Left lung (tissue), 4 donors: ENCODE measurements at regions not wholly inside any gene's neighbourhood (a gene's known extent, or its start where the extent isn't known, plus 50 kb on each side); places are given as distances from the start of the nearest gene placed in this dataset.

Source experiments
- ATAC-seq: fragments of 200-7000 bp; cut with Tn5 transposase; one replicate; pipeline ENCODE4 v1.9.1; 2020; ENCODE audit warnings: moderate library complexity
- DNase-seq, 4 donors: peaks; one replicate each; pipeline ENCODE4 v3.0.0-alpha.2; 2013 to 2020
- H3K27ac ChIP-seq, 2 donors: fragments of 200-600 bp; sonication (generic) in 1 of 2; one replicate each; pipeline versions ENCODE4 v1.5.0 to v1.8.0; 2020 to 2021
- H3K27me3 ChIP-seq, 2 donors: fragments of 200-600 bp; sonication (generic) in 1 of 2; one replicate each; pipeline versions ENCODE4 v1.5.0 to v1.8.0; 2020 to 2021
- H3K36me3 ChIP-seq, 2 donors: fragments of 200-600 bp; sonication (generic) in 1 of 2; one replicate each; pipeline versions ENCODE4 v1.5.0 to v1.8.0; 2020 to 2021
- H3K4me1 ChIP-seq, 2 donors: fragments of 200-600 bp; one replicate each; pipeline ENCODE4 v1.8.0; 2021
- H3K4me3 ChIP-seq, 2 donors: fragments of 200-600 bp; sonication (generic) in 1 of 2; one replicate each; pipeline versions ENCODE4 v1.5.0 to v1.8.0; 2020 to 2021; ENCODE audit warnings: mild to moderate bottlenecking in 1 of 2
- H3K9me3 ChIP-seq, 2 donors: fragments of 200-600 bp; sonication (generic) in 1 of 2; one replicate each; pipeline versions ENCODE4 v1.5.0 to v1.8.0; 2020 to 2021
- intact Hi-C, 2 donors: fragments of 100-400 bp; cut with DNase I; formaldehyde crosslinking; loops; one replicate each; pipeline versions ENCODE4 v1.11.2 to v1.14.2; 2022
- TF ChIP-seq, protein P1 (sequence below), 2 donors: fragments of 200-600 bp; sonication (generic) in 1 of 2; IDR thresholded peaks; one replicate each; pipeline versions ENCODE4 v1.5.0 to v1.8.0; 2021; ENCODE audit warnings: antibody characterized with exemption in 2 of 2
- donor health status: DM: no; HTN: yes; CAD: no.
- donor health status: DM: no; HTN: no; CAD: no.

DNA sequence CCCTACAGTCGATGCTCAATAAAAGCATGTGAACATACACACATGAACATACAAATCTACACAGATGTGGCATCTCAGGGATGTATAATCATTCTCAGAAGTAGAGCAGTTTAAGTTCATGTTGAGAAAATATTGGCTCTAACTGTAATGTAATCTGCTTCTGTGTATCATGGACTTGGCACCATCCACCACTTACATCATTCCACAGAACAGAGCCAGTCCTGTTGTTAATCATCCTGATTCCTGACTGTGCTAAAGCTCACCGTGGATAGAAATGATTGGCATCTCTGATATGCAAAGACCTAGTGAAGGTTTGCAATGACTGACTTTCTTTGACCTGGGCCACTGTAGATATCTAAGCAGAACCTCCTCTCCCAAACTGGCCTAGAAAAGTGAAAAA lies 1141.3 kb downstream of the BCL11B start:
- Histone ChIP-seq H3K9me3 (peaks cover 0 to 6% of the 10 kb centered on the region in 2 donors), H3K4me1 (no peaks in the 10 kb centered on the region), H3K27ac (no peak overlapping the region), H3K36me3 (no peaks in the 10 kb centered on the region), H3K4me3 (no peak overlapping the region), H3K27me3 (peaks cover 0 to 5% of the 10 kb centered on the region in 2 donors)
- intact Hi-C loops = no loop called here
- DNase-seq (peak in 1 of 4 donors; percentile 10), ATAC-seq (no peak)
- TF ChIP-seq, protein P1, sequence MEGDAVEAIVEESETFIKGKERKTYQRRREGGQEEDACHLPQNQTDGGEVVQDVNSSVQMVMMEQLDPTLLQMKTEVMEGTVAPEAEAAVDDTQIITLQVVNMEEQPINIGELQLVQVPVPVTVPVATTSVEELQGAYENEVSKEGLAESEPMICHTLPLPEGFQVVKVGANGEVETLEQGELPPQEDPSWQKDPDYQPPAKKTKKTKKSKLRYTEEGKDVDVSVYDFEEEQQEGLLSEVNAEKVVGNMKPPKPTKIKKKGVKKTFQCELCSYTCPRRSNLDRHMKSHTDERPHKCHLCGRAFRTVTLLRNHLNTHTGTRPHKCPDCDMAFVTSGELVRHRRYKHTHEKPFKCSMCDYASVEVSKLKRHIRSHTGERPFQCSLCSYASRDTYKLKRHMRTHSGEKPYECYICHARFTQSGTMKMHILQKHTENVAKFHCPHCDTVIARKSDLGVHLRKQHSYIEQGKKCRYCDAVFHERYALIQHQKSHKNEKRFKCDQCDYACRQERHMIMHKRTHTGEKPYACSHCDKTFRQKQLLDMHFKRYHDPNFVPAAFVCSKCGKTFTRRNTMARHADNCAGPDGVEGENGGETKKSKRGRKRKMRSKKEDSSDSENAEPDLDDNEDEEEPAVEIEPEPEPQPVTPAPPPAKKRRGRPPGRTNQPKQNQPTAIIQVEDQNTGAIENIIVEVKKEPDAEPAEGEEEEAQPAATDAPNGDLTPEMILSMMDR (IDR thresholded peaks at IDR 0.05) = no peak

DNA sequence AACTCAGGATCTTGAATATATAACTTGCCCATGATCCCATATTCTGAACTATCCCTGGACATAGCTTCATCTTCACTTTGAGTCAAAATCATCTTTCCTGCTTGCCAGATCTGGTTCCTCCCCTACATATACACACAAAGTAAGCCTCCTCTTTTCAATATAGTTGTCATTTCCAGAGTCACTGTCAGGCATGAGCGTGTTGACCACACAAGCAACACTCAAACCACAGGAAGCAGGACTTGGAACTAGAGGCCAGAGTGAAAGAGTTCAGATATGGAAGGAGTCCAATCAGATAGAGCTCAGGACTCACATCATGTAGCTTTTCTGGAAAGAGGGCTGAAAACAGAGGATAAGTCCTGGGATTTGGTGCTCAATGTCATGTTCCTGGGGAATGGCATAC lies 1140.6 kb downstream of the BCL11B start:
- H3K4me3 ChIP-seq = no peak overlapping the region
- no peaks in the 10 kb centered on the region for H3K9me3 ChIP-seq
- peaks cover 0 to 12% of the 10 kb centered on the region in 2 donors for H3K27me3 ChIP-seq
- intact Hi-C loops = no loop called here
- no peak for DNase-seq
- TF ChIP-seq, protein P1 (IDR thresholded peaks at IDR 0.05) = no peak
- H3K27ac ChIP-seq = no peak overlapping the region
- no peaks in the 10 kb centered on the region for H3K36me3 ChIP-seq
- H3K4me1 ChIP-seq = no peaks in the 10 kb centered on the region
- ATAC-seq = no peak

DNA sequence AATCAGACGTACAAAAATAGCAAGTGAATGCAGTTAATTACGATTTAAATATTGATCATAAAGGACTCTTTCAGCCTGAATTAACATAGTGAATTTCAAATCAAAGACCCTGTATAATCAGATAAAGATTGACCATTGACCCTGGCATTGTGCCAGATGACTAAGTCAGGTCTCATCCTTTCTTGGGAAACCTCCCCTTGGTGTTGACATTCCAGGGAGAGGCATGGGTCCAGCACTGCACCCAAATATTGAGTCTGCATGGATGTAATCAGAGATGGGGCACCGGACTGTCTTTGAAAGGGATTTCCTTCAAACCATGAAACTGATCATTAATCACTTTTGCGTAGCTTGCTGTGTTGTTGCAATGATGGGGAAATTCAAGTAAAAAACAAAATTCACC lies 1138.2 kb downstream of the BCL11B start:
- no peaks in the 10 kb centered on the region for H3K36me3 ChIP-seq
- intact Hi-C loops = no loop called here

DNA sequence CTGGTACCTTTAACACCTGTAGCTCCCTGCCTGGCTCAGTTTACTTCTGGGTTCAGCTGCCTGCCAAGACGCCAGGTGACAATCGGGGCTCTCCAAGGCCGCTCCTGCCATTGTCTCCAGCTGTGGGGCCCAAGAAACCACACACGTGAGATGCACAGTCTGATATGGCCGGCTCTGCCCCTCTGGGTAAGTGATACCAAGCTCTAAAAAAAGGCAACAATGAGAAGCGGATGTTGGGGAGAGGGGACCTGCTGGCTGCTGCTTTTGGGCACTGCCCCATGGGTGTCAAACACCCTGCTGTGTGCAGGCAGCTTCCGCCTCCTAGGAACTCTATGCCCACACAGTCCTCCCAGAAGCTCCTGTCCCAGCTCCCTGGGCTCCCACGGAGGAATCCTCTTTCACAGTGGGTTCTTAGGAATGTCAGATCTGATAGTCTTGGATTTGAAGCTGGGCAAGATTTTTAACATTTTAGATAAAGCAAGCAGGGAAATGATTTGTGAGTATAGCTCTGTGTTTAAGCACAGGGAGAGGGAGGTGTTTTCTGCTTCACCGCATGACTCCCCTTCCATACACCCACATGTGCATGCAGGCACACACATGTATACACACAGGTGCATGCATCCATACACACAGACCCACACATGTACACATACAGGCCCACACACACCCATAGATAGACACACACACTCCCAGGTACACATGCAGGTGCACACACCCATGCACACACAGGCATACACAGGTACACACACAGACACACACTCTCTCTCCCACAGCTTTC lies 1135.8 kb downstream of the BCL11B start:
- TF ChIP-seq, protein P1 (IDR thresholded peaks at IDR 0.05) = no peak
- Histone ChIP-seq H3K4me3 (no peak overlapping the region), H3K9me3 (no peaks in the 10 kb centered on the region), H3K4me1 (no peaks in the 10 kb centered on the region), H3K36me3 (no peaks in the 10 kb centered on the region), H3K27me3 (peaks cover 0 to 36% of the 10 kb centered on the region in 2 donors), H3K27ac (no peak overlapping the region)
- ATAC-seq (no peak), DNase-seq (no peak)
- intact Hi-C loops = no loop called here

More for the DNA sequence above, 1138.2 kb downstream of the BCL11B start:
- Histone ChIP-seq H3K9me3 (no peaks in the 10 kb centered on the region), H3K27me3 (peaks cover 0 to 34% of the 10 kb centered on the region in 2 donors), H3K27ac (no peak overlapping the region), H3K4me3 (no peak overlapping the region), H3K4me1 (no peaks in the 10 kb centered on the region)
- ATAC-seq (no peak), DNase-seq (no peak)
- TF ChIP-seq, protein P1 (IDR thresholded peaks at IDR 0.05) = no peak

DNA sequence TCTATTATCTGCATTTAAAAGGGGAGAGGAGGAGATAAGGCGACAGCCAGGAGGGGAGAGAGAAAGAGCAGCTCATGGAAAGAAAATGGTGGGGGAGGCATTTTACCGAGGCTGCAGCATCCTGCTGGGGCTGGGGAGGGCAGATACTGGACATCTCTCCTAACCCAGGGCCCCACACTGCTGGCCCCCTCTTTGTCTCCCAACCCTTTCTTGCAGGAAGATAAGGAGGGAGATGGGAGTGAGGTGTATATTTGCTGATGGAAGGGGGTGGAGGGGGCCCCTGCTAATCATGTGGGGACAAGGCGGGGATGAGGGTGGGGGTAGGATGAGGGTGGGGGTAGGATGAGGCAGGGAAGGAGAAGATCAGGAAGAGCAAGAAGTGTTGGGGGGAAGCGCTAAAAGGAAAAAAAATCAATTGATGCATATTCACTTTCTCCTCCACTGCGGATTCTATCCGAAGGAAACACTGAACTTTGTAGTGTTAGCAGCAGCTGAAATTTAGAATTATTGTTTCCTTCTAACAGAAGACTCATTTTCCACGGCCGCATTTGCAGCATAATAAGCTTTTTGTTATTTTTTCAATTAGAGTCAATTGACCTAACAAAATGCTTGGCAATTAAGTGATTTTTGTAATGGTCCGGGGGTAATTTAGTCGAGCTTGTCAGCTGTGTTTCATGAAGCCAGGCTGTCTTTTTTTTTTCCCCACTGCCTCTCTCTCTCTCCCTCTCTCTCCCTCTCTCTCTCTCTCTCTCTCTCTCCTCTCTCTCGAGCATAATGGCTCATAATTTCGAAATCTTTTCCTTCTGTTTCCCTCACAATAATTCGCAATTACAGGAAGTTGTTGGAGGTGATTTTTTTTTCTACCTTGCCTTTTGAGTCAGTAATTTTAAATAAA lies 1134.6 kb downstream of the BCL11B start:
- H3K4me1 ChIP-seq = no peaks in the 10 kb centered on the region
- H3K4me3 ChIP-seq = no peak overlapping the region
- no peak overlapping the region for H3K27ac ChIP-seq
- no peaks in the 10 kb centered on the region for H3K36me3 ChIP-seq
- ATAC-seq (peak; percentile 36), DNase-seq (peak in 2 of 4 donors; percentile 17 to 35)
- H3K27me3 ChIP-seq = peaks cover 0 to 36% of the 10 kb centered on the region in 2 donors
- TF ChIP-seq, protein P1 (IDR thresholded peaks at IDR 0.05) = no peak
- no peaks in the 10 kb centered on the region for H3K9me3 ChIP-seq
- intact Hi-C loops = no loop called here
